Stimulated activated CD4-positive, alpha-beta T cell treated with anti-CD3 and anti-CD28 coated beads, Interleukin-15, amount 100 ng/mL, for 1 hour (primary cell): ENCODE measurements at regions not wholly inside any gene's neighbourhood (a gene's known extent, or its start where the extent isn't known, plus 50 kb on each side); places are given as distances from the start of the nearest gene placed in this dataset.
"Not testable (repeated sequence)": the region's sequence is repeated elsewhere in the genome, so short reads cannot be mapped to it uniquely, and the experiment has no call there.

Source experiments
- DNase-seq, 2 donors: peaks; one replicate each; pipeline ENCODE4 v3.0.0-alpha.2; 2020; ENCODE audit warnings: low read depth in 1 of 2, low spot score in 1 of 2

DNA sequence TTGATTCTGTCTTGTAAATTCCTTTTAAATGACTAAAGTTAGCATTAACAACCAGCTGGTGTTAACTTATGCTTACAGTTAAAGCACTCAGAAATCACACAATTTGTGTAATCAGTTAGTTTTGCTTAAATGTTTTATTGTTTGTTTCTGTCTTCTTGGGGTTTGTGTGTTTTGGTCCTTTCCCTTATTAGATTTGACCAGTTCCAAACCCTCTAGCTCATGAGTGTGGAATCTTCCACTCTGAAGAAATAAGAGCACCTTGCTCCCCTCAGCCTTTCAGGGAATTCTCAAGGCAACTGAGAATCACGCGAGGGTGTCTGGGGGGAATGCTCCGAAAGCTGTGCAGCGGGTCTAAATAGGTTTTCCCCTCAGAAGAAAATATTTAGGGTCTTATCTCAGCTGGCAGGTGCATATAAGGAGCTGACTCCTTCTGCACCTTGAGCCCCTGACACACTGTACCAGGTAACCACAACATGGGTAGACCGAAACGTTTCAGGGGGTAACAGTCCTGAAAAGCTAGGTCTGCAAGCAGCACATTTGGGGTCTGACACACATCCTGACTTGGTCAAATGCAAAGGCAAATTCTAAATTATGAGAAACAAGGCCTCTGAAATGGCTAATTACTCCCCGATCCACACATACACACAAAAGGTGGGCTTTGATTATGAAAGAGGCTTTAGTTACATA is 188.1 kb upstream of the ETV3 start:
- no peak for DNase-seq

DNA sequence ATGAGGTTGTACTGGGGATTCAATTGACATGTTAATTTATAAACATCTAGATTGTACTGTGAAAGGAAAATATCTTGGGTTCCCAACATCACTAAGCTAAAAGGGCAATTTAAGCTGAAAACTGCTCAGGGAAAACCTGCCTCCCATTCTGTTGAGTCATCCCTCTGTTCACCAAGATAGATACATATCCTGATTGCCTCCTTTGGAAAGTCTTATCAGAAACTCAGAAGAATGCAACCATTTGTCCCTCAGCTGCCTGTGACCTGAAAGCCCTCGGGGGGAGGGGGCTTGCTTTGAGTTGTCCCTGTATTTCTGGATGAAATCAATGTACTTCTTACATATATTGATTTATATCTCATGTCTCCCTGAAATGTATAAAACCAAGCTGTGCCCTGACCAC is 187.0 kb upstream of the ETV3 start:
- DNase-seq, result no peak

DNA sequence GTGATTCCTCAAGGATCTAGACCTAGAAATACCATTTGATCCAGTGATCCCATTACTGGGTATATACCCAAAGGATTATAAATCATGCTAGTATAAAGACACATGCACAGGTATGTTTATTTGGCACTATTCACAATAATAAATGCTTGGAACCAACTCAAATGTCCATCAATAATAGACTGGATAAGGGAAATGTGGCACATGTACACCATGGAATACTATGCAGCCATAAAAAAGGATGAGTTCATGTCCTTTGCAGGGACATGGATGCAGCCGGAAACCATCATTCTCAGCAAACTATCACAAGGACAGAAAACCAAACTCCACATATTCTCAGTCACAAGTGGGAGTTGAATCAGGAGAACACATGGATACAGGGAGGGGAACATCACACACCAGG is 183.8 kb upstream of the ETV3 start:
- DNase-seq, result not testable (repeated sequence)

DNA sequence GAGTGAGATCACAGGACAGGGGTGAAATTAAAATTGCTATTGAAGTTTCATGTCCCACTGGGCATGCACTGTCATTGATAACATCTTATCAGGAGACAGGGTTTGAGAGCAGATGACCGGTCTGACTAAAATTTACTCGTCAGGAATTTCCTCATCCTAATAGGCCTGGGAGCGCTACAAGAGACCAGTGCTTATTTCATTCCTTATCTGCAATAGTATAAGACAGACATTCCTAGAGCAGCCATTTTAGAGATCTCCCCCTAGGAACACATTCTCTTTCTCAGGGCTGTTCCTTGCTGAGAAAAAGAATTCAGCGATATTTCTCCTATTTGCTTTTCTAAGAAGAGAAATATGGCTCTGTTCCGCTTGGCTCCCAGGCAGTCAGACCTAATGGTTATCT is 181.4 kb upstream of the ETV3 start:
- DNase-seq, result no peak

DNA sequence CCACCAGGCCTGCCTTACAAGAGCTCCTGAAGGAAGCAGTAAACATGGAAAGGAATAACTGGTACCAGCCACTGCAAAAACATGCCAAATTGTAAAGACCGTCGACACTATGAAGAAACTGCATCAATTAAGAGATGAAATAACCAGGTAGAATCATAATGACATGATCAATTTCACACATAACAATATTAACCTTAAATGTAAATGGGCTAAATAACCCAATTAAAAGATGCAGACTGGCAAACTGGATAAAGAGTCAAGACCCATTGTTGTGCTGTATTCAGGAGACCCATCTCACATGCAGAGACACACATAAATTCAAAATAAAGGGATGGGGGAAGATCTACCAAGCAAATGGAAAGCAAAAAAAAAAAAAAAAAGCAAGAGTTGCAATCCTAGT is 179.0 kb upstream of the ETV3 start:
- DNase-seq, result not testable (repeated sequence)

DNA sequence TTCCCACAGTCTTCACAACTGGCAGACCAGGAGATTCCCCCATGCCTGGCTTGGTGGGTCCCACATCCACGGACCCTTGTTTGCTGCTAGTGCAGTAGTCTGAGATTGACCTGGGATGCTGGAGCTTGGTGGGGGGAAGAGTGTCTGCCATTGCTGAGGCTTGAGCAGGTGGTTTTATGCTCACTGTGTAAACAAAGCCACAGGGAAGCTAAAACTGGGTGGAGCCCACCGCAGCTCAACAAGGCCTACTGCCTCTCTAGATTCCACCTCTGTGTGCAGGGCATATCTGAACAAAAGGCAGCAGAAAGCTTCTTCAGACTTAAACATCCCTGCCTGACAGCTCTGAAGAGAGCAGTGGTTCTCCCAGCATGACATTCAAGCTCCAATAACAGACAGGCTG is 177.3 kb upstream of the ETV3 start:
- DNase-seq, result no peak

DNA sequence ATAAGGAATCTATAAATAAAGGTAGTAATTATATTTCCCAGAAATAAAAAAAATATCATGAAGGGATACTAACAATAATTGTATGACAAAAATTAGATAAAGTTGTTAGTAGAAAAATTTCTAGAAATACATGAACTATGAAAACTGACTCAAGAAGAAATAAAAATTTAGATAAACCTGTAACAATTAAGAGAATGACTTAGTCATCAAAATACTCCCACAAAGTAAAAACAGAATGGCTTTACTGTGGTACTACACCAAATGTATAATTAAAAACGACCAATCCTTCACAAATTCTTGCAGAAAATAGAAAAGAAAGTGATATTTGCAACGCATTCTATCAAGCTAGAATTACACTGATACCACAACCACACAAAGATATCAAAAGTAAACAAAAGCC is 176.2 kb upstream of the ETV3 start:
- no peak for DNase-seq

DNA sequence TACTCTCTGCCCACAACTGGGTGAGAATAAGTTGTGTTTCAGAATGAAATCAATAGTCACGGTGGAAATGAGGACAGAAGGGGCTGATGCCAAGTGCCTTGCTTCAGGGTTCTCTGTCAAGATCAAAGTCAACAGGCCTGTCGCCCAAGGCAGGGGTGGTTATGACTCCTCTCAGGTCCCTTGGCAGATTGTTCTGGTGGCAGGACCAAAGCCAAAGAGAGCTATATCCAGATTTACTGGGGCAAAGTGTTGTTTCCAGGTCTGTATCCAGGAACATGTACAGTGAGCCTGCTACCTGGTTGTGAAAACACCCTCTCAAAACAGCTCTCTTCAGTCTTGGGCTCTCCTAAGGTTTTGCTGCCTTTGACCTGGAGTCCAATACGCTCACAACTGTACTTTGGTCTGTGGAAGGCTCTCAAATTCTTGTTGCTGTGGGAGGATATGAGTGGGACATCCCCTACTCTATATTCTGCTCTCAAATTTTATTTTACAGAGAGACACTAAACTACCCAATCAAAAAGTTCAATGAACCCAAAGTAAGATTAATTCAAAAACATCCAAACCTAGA is 175.1 kb upstream of the ETV3 start:
- DNase-seq, result no peak

DNA sequence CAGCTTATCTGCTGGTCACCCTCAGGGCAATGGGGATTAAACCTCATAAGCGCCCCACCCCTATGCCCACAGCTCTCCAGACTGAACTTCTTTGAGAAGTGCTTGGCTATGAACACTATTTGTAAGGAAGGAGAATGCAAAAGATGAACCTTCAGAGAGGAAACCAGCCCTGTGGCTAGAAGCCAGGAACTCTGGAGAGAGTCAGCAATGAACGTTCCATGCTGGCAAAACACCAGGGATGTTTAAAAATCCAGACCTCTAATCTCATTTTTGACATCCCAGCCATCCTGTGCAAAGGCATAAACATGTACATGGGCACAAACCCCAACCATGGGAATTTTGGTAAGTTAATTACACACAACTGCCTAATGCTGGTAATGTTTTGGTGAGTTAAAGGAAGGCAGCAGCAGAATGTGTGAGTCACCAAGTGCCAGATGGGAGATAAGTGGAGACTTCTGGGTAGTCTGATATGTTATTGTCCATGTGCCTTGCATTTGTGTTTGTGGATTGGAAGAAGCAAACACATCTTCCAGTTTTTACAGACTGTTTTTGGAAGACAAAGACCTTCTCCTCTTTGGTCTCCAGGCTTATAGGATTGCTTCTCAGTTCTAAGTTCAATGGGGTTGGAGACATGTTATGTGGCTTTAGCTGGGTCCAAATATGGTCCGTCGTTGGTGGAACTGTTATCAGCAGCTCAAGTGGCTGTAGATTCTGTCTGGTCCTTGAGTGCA is 174.1 kb upstream of the ETV3 start:
- DNase-seq, result no peak

DNA sequence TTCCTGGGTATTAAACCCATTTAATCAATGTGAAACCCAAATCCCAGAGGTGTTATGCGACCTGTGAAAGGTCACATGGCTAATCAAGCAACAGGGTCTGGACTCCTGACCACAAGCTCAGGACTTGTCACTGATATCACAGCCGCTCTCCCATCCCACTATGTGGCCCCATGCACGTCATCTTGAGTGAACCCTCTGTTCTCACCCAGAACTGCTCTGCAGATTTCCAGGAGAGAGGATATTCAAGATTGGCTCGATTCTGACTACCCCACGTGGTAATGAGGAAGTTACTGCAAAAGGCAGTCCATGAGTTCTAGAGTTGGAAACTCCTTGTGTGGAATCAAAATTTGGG is 173.5 kb upstream of the ETV3 start:
- DNase-seq, result no peak

DNA sequence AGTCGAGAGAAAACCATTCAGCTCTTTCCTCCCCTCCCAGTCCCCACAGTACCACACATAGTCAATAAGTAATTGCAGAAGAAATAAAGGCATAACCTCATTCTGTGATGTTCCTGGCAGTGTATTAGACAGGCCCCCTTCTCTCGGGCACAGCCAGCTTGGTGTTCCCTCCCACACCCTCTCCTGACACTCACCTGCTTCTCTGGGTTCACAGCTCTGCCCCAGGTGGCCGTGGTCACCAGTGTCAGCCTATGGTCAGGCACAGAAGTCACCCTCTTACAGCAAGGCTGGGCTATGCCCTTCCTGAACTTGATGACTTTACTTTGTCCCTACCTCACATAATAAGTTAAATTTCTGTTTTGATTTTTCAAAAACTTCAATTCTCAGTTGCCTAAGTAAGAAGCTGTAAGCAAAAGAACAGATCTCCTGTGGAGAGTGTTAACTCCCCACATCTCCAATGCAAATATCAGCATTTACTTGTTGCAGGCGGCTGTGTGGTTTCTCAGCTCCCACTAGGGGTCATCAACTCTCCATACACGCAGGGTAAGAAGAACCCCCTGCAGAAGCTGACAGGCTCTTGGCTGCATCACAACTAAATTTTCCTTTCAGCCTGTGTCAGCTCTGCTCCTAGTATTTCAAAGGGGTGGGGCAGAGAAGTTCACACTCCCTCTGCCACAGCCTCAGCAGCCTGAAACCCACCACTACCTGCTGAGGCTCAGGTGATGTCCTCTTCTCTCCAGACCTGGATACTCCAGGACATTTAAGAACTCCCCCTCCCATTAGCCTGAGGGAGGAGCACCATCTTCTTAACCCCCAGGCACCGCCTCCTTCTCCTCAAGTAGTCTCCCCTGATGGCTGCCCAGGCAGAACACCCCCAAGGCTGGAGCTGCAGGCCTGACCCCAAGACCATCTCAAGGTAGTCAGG is 172.9 kb upstream of the ETV3 start:
- DNase-seq, result not testable (repeated sequence)

DNA sequence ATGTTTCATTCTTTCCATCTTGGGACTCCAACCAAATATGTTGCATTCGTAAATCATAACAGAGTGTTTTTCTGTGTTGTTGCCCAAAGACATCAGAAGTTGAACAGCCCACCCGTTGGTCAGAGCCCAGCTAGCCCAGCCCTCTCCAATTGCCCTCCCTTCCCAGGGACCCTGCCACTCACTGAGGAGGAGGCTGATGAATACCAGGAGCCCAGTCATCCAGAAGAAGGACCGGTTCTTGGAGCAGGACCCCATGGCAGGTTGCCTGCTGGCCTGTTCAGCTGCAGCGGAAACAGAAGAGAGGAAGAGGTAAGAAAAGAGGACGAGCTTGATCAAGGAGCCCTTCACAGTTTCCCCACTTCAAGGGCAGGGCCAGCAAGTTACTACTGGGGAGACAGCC is 172.2 kb upstream of the ETV3 start:
- no peak for DNase-seq

DNA sequence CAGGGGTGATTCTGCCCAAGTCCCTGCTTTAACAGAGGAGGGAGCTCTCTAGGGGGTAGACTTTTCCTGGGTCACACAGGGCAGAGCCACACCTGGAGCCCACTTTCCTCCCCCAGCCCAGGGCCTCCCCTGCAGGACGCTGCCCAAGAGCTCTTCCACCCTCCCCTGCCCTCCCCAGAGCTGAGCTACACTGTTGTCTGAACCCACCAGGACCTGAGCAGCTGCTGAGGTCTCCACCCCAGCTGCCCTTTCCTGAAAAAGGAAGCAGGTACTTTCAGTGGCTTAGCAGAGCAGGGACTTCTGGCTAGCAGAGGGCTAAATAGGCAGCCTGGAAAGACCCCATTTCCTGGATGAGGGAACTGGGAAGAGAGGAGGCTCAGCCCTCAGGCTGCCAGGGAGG is 169.3 kb upstream of the ETV3 start:
- no peak for DNase-seq

DNA sequence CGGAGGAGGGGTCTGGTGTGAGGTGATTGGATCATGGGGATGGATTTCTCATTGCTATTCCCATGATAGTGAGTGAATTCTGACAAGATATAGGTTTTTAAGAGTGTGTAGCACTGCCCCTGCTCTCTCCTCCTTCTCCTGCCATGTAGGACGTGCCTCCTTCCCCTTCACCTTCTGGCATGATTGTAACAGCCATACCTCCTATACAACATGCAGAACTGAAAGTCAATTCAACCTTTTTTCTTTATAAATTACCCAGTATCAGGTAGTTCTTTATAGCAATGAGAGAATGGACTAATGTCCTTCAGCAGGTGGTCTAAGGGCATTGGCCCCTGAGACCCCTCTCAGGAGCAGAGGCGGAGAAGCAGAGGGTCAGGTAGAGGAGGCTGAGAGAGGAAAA is 168.7 kb upstream of the ETV3 start:
- DNase-seq, result no peak

DNA sequence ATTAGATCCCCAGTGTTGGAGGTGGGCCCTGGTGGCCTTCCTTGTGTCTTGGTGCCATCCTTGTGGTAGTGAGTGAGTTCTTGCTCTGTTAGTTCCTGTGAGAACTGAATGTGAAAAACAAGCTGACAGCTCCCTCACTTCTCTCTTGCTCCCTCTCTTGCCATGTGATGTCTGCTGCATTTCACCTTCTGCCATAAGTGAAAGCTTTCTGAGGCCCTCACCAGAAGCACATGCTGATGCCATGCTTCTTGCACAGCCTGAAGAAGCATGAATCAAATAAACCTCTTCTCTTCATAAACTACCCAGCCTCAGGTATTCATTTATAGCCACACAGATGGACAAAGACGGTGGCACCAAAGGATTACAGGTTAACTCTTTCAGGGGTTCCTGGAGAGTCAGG is 166.1 kb upstream of the ETV3 start:
- no peak for DNase-seq

DNA sequence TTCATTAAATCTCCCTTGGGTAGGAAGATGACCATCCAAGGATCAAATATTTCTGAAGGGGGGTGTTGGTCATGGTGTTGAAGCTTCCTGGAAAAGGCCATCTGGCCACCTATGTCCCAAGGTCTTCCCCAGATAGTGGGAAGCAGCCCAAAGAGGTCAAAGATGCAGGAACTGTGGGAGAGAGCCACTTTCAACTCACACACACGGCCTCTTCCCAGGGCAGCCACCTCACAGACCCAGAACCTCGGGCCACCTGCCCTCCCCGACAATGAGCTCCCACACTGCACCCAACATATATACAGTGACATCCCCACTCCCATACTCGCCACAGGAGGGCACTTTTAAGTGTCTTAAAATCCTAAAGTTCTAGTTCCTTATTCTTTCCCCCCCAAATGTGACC is 164.5 kb upstream of the ETV3 start:
- DNase-seq, result no peak

DNA sequence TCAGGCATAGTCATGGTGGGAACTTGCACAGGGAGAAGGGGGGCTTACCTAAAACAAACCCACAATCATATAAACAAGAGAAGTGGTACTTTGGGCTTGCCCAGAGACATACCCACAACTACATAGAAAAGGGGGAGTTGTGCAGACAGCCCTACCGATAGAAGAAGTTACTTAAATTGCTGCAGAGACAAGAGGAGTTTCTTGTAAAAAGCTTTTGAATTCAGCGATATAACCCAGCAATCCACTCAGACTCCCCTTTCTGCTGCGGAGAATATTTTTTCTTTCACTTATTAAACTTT is 164.0 kb upstream of the ETV3 start:
- DNase-seq, result no peak

DNA sequence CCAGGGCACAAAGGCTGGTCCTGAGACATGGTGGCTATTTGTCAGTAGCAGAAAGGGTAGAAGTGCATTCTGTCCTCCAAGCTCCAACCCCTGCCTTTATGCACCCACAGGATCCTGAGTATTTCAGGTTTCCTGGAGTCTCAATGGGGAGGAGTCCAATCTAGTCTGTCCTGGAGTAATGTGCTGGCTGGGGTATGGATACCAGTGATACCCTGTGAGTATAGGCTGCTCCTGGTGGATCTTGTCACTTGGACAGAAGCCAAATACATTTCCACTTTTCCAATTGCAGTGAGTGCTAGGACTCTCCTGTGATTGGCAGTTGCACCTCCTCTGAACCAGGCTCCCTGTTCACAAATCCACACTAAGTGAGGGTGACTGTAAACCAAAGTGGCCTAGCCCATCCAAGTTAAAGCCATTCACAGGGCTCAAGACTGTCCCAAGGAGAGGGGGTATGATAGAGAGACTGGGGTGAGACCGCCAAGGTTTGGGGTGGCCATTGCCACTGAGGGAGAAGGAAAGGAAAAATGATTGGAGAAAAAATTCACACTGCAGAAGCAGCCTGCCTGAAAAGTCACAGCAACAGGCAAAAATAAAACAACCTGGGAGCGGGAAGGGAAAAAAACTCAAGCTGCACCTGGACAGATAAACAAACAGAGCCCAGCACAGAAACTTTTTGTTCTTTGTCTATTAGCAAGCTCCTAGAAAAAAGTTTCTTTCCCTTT is 163.4 kb upstream of the ETV3 start:
- no peak for DNase-seq

DNA sequence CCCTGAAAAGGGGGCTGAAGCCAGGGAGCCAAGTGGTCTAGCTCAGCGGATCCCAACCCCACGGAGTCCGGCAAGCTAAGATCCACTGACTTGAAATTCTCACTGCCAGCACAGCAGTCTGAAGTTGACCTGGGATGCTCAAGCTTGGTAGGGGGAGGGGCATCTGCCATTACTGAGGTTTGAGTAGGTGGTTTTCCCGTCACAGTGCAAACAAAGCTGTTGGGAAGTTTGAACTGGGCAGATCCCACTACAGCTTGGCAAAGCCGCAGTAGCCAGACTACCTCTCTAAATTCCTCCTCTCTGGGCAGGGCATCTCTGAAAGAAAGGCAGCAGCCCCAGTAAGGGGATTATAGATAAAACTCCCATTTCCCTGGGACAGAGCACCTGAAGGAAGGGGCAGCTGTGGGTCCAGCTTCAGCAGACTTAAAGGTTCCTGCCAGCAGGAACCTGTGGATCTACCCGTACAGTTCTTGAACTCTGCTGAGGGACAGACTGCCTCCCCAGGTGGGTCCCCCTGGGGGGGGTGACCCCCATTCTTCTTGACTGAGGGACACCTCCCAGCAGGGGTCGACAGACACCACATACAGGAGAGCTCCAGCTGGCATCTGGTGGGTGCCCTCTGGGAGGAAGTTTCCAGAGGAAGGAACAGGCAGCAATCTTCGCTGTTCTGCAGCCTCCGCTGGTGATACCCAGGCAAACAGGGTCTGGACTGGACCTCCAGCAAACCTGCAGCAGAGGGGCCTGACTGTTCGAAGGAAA is 156.4 kb upstream of the ETV3 start:
- DNase-seq, result not testable (repeated sequence)

DNA sequence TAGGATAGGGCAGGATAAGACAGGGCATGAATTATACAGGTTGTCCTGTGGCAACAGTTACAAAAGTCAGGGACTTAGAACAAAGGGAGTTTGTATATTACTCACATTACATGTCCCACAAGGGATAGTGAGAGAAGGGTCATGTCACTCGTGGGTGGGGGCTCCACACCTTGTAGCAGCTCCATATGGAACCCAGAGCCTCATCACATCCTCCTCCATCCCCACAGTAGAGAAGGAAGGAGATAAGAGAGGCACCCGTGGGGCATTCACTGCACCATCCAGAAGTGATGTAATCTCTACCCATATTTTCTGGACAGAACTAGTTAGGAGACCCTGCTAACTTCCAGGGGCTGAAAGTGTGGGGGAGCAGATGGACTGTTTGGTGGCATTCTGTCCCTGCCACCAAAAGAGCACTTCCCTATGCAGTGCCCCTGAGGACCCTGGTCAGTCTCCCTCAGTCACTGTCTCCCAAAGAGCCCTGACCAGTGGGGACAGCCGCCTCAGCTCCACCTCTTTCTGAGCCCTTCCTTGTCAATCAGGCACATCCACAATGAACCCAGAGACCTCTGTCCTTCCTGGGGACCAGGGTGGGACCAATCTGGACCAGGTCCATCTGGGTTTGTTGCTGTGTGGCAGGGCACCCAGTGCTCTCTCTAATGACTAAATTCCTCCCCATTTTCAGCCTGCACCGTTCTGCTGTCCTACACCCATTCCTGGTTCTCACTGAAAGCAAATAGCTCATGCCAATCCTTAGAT is 154.8 kb upstream of the ETV3 start:
- DNase-seq, result no peak
